WTC11 (cell line): ENCODE measurements at regions not wholly inside any gene's neighbourhood (a gene's known extent, or its start where the extent isn't known, plus 50 kb on each side); places are given as distances from the start of the nearest gene placed in this dataset.
A peak's percentile ranks its signal among the peaks of the same experiment; 100 is the strongest.

ENCODE experiments used
- ATF2 ChIP-seq: sonication (generic); formaldehyde crosslinking; IDR thresholded peaks from 2 replicates; pipeline ENCODE4 v1.8.1; 2022; ENCODE audit warnings: low read depth, missing genetic modification reagents, borderline replicate concordance
- ATF6 ChIP-seq: sonication (generic); formaldehyde crosslinking; IDR thresholded peaks from 2 replicates; pipeline ENCODE4 v1.8.1; 2023; ENCODE audit warnings: mild to moderate bottlenecking, missing genetic modification reagents
- FOXK1 ChIP-seq: sonication (generic); formaldehyde crosslinking; IDR thresholded peaks from 2 replicates; pipeline ENCODE4 v1.8.0; 2022; ENCODE audit warnings: mild to moderate bottlenecking, moderate library complexity, missing genetic modification reagents
- NFYB ChIP-seq: sonication (generic); formaldehyde crosslinking; conservative IDR thresholded peaks from 2 replicates; pipeline ENCODE4 v1.8.0; 2022; ENCODE audit warnings: low read depth, missing genetic modification reagents
- SMAD3 ChIP-seq: sonication (generic); formaldehyde crosslinking; IDR thresholded peaks from 2 replicates; pipeline ENCODE4 v1.8.0; 2022; ENCODE audit warnings: missing genetic modification reagents, mild to moderate bottlenecking, borderline replicate concordance
- SMAD4 ChIP-seq: sonication (generic); formaldehyde crosslinking; IDR thresholded peaks from 2 replicates; pipeline ENCODE4 v1.8.0; 2022; ENCODE audit warnings: mild to moderate bottlenecking, missing genetic modification reagents
- TCF7 ChIP-seq: sonication (generic); formaldehyde crosslinking; IDR thresholded peaks from 2 replicates; pipeline ENCODE4 v1.8.0; 2022; ENCODE audit warnings: mild to moderate bottlenecking, low read depth, missing genetic modification reagents, moderate library complexity
- USF1 ChIP-seq: sonication (generic); formaldehyde crosslinking; IDR thresholded peaks from 2 replicates; pipeline ENCODE4 v1.8.0; 2022; ENCODE audit warnings: mild to moderate bottlenecking, missing genetic modification reagents
- TF ChIP-seq, protein P1 (sequence below): fragments of 200-600 bp; IDR thresholded peaks from 2 replicates; pipeline ENCODE4 v1.8.0; 2022; ENCODE audit warnings: antibody characterized with exemption
- TF ChIP-seq, protein P2 (sequence below): sonication (generic); formaldehyde crosslinking; IDR thresholded peaks from 2 replicates; pipeline ENCODE4 v1.8.0; 2022; ENCODE audit warnings: mild to moderate bottlenecking, missing genetic modification reagents
- TF ChIP-seq, protein P3 (sequence below): sonication (generic); formaldehyde crosslinking; IDR thresholded peaks from 2 replicates; pipeline ENCODE4 v1.8.0; 2023; ENCODE audit warnings: missing genetic modification reagents
- TF ChIP-seq, protein P4 (sequence below): sonication (generic); formaldehyde crosslinking; IDR thresholded peaks from 2 replicates; pipeline ENCODE4 v1.8.0; 2023; ENCODE audit warnings: missing genetic modification reagents, mild to moderate bottlenecking, borderline replicate concordance

GRCh38 chr4:119785963-119786362, 157.4 kb upstream of the PDE5A start:
- TF ChIP-seq, protein P1, sequence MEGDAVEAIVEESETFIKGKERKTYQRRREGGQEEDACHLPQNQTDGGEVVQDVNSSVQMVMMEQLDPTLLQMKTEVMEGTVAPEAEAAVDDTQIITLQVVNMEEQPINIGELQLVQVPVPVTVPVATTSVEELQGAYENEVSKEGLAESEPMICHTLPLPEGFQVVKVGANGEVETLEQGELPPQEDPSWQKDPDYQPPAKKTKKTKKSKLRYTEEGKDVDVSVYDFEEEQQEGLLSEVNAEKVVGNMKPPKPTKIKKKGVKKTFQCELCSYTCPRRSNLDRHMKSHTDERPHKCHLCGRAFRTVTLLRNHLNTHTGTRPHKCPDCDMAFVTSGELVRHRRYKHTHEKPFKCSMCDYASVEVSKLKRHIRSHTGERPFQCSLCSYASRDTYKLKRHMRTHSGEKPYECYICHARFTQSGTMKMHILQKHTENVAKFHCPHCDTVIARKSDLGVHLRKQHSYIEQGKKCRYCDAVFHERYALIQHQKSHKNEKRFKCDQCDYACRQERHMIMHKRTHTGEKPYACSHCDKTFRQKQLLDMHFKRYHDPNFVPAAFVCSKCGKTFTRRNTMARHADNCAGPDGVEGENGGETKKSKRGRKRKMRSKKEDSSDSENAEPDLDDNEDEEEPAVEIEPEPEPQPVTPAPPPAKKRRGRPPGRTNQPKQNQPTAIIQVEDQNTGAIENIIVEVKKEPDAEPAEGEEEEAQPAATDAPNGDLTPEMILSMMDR, result peak; percentile 25; the same call in 1 of the 2 replicates
- no peak for TF ChIP-seq USF1 (CRISPR knock-in tag)
- TF ChIP-seq SMAD3 (CRISPR knock-in tag), result no peak
- TF ChIP-seq, protein P2, sequence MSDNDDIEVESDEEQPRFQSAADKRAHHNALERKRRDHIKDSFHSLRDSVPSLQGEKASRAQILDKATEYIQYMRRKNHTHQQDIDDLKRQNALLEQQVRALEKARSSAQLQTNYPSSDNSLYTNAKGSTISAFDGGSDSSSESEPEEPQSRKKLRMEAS, result no peak
- no peak for TF ChIP-seq ATF2 (CRISPR knock-in tag)
- no peak for TF ChIP-seq SMAD4 (CRISPR knock-in tag)
- TF ChIP-seq FOXK1 (CRISPR knock-in tag), result no peak
- TF ChIP-seq TCF7 (CRISPR knock-in tag), result no peak
- no peak for TF ChIP-seq NFYB (CRISPR knock-in tag)
- TF ChIP-seq, protein P3, sequence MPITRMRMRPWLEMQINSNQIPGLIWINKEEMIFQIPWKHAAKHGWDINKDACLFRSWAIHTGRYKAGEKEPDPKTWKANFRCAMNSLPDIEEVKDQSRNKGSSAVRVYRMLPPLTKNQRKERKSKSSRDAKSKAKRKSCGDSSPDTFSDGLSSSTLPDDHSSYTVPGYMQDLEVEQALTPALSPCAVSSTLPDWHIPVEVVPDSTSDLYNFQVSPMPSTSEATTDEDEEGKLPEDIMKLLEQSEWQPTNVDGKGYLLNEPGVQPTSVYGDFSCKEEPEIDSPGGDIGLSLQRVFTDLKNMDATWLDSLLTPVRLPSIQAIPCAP (CRISPR knock-in tag), result no peak
- TF ChIP-seq, protein P4, sequence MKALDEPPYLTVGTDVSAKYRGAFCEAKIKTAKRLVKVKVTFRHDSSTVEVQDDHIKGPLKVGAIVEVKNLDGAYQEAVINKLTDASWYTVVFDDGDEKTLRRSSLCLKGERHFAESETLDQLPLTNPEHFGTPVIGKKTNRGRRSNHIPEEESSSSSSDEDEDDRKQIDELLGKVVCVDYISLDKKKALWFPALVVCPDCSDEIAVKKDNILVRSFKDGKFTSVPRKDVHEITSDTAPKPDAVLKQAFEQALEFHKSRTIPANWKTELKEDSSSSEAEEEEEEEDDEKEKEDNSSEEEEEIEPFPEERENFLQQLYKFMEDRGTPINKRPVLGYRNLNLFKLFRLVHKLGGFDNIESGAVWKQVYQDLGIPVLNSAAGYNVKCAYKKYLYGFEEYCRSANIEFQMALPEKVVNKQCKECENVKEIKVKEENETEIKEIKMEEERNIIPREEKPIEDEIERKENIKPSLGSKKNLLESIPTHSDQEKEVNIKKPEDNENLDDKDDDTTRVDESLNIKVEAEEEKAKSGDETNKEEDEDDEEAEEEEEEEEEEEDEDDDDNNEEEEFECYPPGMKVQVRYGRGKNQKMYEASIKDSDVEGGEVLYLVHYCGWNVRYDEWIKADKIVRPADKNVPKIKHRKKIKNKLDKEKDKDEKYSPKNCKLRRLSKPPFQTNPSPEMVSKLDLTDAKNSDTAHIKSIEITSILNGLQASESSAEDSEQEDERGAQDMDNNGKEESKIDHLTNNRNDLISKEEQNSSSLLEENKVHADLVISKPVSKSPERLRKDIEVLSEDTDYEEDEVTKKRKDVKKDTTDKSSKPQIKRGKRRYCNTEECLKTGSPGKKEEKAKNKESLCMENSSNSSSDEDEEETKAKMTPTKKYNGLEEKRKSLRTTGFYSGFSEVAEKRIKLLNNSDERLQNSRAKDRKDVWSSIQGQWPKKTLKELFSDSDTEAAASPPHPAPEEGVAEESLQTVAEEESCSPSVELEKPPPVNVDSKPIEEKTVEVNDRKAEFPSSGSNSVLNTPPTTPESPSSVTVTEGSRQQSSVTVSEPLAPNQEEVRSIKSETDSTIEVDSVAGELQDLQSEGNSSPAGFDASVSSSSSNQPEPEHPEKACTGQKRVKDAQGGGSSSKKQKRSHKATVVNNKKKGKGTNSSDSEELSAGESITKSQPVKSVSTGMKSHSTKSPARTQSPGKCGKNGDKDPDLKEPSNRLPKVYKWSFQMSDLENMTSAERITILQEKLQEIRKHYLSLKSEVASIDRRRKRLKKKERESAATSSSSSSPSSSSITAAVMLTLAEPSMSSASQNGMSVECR (CRISPR knock-in tag), result no peak
- no peak for TF ChIP-seq ATF6 (CRISPR knock-in tag)
